ENCODE measurements at regions not wholly inside any gene's neighbourhood (a gene's known extent, or its start where the extent isn't known, plus 50 kb on each side); places are given as distances from the start of the nearest gene placed in this dataset.
"Not testable (repeated sequence)": the region's sequence is repeated elsewhere in the genome, so short reads cannot be mapped to it uniquely, and the experiment has no call there.

- DNase-seq (ENCODE audit: insufficient read length, low spot score): no peak
- no peak for TF ChIP-seq POLR2A (IDR thresholded peaks at IDR 0.05; ENCODE audit: low read depth, low read length)
- FAIRE-seq: no peak
These were observed 470.5 kb upstream of the RGS18 start for GRCh38 chr1:191687721-191688120.

DNA sequence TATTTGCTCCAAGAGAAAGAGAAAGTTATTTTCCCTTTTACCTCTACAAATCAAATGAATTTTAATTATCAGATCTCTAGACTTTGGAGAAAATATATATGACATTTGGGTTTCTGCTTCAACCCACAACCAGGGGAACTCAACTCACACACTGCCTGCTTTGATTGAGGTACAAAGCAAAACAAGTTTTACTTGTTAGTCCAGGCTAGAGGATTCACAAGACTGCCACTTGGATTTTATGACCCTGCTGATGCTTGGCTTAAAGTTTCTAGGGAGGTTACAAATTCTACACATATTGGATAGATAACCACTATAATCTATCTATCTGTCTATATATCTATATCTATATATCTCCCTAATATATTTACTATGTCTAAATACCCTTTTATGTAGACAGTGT lies 467.3 kb upstream of the RGS18 start:
- DNase-seq (ENCODE audit: insufficient read length, low spot score): no peak
- TF ChIP-seq POLR2A (IDR thresholded peaks at IDR 0.05; ENCODE audit: low read depth, low read length): no peak
- FAIRE-seq: no peak

- FAIRE-seq (no peak), DNase-seq (ENCODE audit: insufficient read length, low spot score) (no peak)
- no peak for TF ChIP-seq POLR2A (IDR thresholded peaks at IDR 0.05; ENCODE audit: low read depth, low read length)
These were observed 464.5 kb upstream of the RGS18 start for GRCh38 chr1:191693797-191694196.

DNA sequence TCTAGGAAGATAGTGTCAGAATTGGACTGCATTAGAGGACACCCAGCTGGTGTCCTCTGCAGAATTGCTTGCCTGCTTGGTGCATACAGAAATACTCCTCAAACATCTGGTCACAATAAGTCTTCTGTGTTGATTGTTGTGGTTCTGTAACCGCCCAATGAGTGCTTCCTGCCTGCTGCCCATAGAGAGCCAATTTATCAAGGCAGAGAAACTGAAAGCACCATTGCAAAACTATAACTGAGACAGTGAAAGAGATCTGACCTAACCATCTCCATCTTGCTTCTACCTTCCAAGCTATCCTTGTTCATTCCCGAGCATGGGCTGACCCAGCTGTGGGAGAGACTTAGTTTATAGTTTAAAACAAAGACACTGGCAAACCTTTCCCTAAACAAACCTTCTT lies 462.4 kb upstream of the RGS18 start:
- DNase-seq (ENCODE audit: insufficient read length, low spot score) (no peak), FAIRE-seq (no peak)
- no peak for TF ChIP-seq POLR2A (IDR thresholded peaks at IDR 0.05; ENCODE audit: low read depth, low read length)

- TF ChIP-seq POLR2A (IDR thresholded peaks at IDR 0.05; ENCODE audit: low read depth, low read length): no peak
- FAIRE-seq: no peak
- DNase-seq (ENCODE audit: insufficient read length, low spot score): no peak
These were observed 461.9 kb upstream of the RGS18 start for GRCh38 chr1:191696354-191696753.

GRCh38 chr1:191697556-191697955 lies 460.7 kb upstream of the RGS18 start:
- no peak for TF ChIP-seq POLR2A (IDR thresholded peaks at IDR 0.05; ENCODE audit: low read depth, low read length)
- DNase-seq (ENCODE audit: insufficient read length, low spot score) (no peak), FAIRE-seq (no peak)

GRCh38 chr1:191698246-191698645 lies 460.0 kb upstream of the RGS18 start:
- DNase-seq (ENCODE audit: insufficient read length, low spot score) (no peak), FAIRE-seq (no peak)
- TF ChIP-seq POLR2A (IDR thresholded peaks at IDR 0.05; ENCODE audit: low read depth, low read length): no peak

DNA sequence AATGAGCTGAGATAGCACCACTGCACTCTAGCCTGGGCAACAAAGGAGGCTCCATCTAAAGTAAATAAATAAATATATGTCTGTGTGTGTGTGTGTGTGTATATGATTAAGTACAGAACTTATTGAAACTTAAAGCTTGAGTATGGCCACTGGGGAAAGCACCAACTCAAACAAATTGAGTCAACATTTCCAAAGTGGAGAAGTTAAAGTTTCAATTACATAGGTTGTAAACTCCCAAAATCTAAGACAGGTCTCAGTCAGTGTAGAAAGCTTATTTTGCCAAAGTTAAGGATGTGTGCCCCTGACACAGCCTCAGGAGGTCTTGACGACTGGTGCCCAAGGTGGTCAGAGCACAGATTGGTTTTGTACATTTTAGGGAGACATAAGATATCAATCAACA lies 458.9 kb upstream of the RGS18 start:
- no peak for TF ChIP-seq POLR2A (IDR thresholded peaks at IDR 0.05; ENCODE audit: low read depth, low read length)
- no peak for DNase-seq (ENCODE audit: insufficient read length, low spot score)
- FAIRE-seq: no peak

DNA sequence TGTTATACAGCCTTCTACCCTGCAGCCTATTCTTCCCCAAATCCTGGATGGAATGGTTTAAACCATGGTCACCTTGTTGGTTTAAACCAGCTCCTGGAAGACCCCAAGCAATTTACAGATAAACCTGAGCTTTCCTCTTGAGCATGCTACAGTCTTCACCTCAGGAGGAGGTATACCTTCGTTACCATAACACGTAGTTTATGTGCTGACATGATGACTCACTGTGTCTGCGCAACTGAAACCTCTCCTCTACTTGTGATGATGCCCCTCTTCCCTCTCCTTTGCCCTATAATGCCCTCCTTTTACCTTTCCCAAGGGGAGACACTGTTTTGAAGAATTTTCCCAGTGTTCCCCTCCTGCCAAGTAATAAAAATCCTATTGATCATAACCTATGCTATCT lies 457.3 kb upstream of the RGS18 start:
- FAIRE-seq: no peak
- no peak for DNase-seq (ENCODE audit: insufficient read length, low spot score)

DNA sequence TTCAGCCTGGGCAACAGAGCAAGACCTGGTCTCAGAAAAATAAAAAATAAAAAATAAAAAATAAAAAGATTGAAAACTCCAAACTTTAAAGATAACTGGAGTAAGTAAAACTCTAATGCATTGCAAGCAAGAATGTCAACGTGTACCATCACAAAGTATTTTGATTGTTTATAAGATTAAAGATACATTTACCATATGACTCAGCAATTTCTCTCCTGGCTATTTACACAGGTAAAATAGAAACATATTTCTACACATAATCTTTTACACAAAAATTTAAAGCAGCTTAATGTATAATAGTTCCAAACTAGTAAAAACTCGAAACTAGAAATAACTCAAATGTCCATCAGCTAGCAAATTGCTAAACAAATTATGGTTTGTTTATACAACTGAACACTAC lies 456.1 kb upstream of the RGS18 start:
- DNase-seq (ENCODE audit: insufficient read length, low spot score): no peak
- no peak for TF ChIP-seq POLR2A (IDR thresholded peaks at IDR 0.05; ENCODE audit: low read depth, low read length)
- no peak for FAIRE-seq

More for the DNA sequence above, 457.3 kb upstream of the RGS18 start:
- TF ChIP-seq POLR2A (IDR thresholded peaks at IDR 0.05; ENCODE audit: low read depth, low read length): no peak

GRCh38 chr1:191707288-191707687 lies 451.0 kb upstream of the RGS18 start:
- DNase-seq (ENCODE audit: insufficient read length, low spot score) (no peak), FAIRE-seq (no peak)
- TF ChIP-seq POLR2A (IDR thresholded peaks at IDR 0.05; ENCODE audit: low read depth, low read length): no peak

DNA sequence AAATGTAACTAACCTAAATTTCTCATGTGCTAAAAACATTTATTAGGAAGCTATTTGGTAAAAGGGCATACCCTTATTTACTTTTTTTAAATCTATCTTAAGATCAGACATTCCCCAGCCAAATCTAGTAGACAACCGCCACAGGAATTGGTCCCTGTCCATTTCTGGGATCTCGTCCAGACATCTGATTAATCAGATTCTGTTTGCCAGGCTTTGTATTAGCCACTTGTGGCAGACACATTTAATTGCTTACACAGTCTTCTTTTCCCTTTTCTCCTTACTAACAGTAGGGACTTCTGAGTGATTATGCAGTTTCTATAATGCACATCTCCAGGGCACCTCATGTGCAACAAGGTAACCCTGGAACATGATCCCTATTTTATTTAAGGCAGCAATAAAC lies 449.0 kb upstream of the RGS18 start:
- FAIRE-seq (no peak), DNase-seq (ENCODE audit: insufficient read length, low spot score) (no peak)
- TF ChIP-seq POLR2A (IDR thresholded peaks at IDR 0.05; ENCODE audit: low read depth, low read length): no peak

- DNase-seq (ENCODE audit: insufficient read length, low spot score): no peak
These were observed 446.3 kb upstream of the RGS18 start for GRCh38 chr1:191711961-191712360.

DNA sequence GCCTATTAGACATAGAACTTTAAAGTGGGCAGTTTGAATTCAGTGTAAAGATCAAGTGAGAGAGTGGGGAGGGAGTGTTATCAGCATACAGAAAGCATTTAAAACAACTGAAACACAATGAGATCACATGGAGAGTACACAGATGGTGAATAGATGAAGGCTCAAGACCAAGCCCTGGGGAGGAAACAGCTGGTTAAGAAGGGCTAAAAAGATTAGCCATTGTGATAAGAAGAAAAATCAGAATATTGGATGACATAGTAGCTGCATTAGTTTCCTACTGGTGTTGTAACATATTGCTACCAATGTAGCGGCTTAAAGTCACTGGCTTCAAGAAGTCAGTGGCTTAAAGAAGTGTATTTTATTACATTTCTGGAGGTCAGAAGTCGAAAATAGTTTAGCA lies 443.4 kb upstream of the RGS18 start:
- TF ChIP-seq POLR2A (IDR thresholded peaks at IDR 0.05; ENCODE audit: low read depth, low read length): no peak
- no peak for FAIRE-seq
- DNase-seq (ENCODE audit: insufficient read length, low spot score): no peak

More at GRCh38 chr1:191711961-191712360, 446.3 kb upstream of the RGS18 start:
- TF ChIP-seq POLR2A (IDR thresholded peaks at IDR 0.05; ENCODE audit: low read depth, low read length): no peak
- no peak for FAIRE-seq

- DNase-seq (ENCODE audit: insufficient read length, low spot score) (no peak), FAIRE-seq (no peak)
- no peak for TF ChIP-seq POLR2A (IDR thresholded peaks at IDR 0.05; ENCODE audit: low read depth, low read length)
These were observed 428.5 kb upstream of the RGS18 start for GRCh38 chr1:191729742-191730141.

DNA sequence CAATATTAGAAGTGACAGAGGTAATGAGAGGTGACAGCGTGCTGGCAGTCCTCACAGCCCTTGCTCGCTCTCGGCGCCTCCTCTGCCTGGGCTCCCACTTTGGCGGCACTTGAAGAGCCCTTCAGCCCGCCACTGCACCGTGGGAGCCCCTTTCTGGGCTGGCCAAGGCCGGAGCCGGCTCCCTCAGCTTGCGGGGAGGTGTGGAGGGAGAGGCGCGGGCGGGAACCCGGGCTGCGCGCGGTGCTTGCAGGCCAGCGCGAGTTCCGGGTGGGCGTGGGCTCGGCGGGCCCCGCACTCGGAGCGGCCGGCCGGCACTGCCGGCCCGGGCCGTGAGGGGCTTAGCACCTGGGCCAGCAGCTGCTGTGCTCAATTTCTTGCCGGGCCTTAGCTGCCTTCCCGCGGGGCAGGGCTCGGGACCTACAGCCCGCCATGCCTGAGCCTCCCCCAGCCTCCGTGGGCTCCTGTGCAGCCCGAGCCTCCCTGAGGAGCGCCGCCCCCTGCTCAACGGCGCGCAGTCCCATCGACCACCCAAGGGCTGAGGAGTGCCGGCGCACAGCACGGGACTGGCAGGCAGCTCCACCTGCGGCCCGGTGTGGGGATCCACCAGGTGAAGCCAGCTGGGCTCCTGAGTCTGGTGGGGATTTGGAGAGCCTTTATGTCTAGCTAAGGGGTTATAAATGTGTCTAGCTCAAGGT lies 426.5 kb upstream of the RGS18 start:
- FAIRE-seq: not testable (repeated sequence)

More for the DNA sequence above, 426.5 kb upstream of the RGS18 start:
- not testable (repeated sequence) for DNase-seq (ENCODE audit: insufficient read length, low spot score)

Data from H54 (cell line).